GM19463 (cell line): ENCODE measurements at regions not wholly inside any gene's neighbourhood (a gene's known extent, or its start where the extent isn't known, plus 50 kb on each side); places are given as distances from the start of the nearest gene placed in this dataset.

Experiments
- ATAC-seq: cut with Tn5 transposase; IDR thresholded peaks from one replicate; pipeline ENCODE4 v1.9.1; 2021; ENCODE audit warnings: mild to moderate bottlenecking, moderate library complexity; ENCODE audit not compliant: unreplicated experiment

DNA sequence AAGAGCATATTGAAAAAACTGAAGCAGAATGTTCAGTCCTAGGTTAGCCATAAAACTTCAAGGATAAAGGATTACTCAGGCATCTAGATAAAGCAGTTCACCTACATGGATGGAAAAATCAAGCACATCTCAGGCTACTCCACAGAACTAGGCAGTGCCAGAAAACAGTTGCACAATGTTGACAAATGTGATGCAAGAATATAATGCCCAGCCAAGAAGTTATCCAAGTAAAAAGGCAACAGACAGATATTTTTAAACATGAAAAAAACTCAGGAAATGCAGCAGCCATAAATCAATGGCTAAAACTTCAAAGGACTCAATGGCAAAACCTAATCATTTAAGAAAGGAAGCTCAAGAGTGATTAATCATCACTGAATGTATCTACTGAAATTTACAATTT is 456.0 kb upstream of the FAM241A start:
- ATAC-seq, result no peak

DNA sequence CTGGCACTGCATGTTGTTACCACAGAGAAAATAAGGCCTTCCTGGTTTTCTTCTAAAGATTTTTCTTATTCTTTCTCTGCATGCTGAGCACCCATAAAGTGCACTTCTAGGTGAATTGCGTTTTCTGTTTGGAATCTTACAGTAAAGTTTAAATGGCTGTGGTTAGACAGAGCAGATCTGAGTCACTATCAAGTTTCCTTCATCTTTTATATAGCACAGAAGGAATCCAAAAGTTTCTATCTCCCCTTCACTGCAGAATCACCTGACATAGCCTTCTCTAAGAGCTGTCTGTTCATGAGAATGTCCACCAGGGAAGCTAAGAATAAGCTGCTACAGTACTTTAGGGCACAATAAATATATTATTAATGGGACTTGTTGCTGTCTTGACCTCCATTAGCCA is 455.5 kb upstream of the FAM241A start:
- no peak for ATAC-seq

DNA sequence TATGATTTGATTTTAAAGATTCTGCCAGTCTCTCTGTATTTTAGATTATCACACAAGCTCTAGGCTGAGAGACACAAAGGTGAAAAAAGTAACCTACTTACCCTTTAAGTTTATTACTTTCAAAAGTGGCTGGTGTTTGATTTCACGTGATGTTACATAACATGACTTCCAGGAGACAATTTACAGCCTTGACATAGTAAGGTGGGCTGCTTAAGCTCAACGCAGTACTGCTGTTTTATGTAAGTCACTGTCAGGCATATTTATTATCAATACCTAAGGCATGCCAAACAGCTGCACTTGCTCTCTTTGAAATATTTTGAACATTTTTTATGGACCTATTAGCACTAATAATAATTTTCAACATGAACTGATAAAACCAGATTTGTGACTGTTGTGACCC is 451.5 kb upstream of the FAM241A start:
- ATAC-seq, result no peak

DNA sequence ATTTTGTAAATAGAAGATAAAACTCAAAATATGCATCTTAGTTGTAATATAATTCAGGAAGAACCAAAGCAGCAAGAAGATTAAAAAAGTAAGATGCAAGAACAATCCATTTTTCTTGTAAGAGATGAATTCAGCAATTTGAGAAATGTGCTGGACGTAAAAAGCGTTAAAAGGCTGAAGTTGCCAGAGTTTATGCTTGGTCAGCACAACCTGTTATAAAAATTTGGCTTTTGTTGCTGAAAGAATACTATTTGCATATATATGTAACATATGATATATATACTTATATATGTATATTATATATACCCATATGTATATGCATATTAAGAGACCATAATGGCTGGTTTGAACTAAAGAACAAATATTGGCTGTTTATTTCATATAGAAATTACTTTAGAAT is 449.6 kb upstream of the FAM241A start:
- ATAC-seq, result no peak

DNA sequence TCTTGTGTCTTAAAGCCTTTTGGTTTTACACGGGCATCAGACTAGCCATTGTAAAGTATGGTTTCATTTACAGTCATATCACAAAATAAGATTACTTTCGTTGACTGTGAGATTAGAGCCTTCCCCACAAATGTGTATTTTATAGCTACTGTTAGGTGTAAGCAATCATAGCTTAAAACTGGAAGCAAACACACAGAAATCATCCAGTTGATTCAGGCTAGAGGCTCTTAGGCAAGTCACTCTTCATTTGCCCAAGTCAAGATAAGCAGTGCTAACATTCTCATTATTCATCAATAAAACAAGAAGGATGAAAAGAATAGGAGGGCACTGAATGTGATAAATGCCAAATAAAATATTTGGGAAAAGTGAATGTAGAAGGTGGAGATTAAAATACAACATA is 448.7 kb upstream of the FAM241A start:
- ATAC-seq, result no peak

DNA sequence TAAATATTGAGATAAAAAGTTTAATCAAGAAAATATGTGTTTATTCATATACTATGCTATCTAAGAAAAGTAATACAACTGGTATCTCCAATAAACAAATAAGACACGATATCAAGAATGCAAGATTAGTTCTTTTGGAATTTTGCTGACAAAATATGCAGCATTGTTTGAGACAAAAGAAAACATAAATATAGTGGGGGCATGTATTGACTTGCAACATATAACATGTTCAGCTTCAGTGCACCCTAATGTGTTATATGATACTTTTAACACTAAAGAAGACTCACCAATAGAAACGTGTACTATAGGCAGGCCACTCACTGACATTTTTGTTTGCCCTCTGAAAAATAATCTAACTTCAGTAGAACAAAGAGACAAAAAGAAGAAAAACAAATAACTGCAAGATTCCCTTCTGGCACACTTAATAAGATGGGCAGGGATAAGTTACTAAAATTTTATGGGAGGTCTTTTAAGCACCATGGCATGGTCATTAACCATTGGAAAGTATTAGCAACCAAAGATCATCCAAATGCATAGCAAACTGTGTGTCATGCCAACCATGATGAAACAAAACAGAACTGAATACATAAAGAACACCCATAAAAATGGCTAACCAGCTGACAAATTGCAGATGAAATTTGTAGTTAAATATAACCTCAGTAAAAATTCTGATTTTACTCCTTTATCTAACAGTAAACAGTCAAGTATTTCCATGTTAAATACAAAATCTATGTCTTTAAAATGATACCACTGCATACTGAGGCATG is 447.9 kb upstream of the FAM241A start:
- ATAC-seq, result no peak

DNA sequence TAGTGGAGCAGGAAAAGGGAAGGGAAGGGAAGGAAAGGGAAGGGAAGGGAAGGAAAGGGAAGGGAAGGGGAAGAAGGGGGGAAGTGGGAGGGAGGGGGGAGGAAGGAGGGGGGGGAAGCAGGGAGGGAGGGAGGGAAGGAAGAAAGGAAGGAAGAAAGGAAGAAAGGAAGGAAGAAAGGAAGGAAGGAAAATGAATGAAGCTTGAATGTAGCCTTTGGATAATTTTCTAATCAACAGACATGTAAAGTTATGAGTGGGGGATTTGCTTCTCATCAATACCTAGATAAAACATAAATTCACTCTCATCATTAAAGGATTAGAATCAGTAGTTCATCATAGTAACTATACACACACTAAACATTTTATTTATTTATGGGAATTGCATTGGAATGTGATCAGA is 446.9 kb upstream of the FAM241A start:
- no peak for ATAC-seq

DNA sequence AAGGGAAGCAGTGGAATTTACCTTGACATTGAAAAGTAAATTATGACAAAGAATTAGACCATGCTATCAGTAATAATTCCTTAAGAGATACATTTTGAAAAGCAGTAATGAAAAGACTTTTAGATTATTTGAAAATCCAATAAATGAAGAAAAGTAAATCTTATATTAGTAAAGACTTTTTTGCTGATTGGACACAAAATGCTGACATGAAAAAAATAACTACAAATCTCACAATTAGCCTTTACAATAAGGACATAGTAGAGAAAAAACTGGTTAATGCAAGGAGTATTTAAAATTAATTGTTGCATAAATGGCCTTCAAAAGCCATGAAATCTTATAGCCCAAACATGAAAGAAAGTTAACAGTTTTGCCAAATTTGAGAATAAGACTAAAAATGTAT is 446.1 kb upstream of the FAM241A start:
- ATAC-seq, result no peak

DNA sequence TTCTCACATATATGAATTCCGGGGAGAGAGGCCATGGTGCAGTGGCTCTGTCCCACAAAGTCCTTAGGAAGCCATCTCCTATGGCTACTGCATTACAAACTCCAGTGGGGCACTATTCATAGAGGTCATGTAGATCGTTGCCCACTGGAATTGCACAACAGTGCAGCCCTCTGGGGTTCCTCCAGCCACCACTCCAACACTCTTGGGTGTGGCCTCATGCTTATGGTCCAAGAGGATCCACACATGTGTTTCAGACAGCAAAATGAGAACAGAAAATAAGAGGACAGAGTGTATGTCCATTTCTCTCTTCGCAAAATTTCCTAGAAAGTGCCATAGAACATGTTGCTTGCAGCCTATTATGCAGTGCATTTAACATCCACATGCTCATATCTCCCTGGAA is 444.2 kb upstream of the FAM241A start:
- ATAC-seq, result no peak

DNA sequence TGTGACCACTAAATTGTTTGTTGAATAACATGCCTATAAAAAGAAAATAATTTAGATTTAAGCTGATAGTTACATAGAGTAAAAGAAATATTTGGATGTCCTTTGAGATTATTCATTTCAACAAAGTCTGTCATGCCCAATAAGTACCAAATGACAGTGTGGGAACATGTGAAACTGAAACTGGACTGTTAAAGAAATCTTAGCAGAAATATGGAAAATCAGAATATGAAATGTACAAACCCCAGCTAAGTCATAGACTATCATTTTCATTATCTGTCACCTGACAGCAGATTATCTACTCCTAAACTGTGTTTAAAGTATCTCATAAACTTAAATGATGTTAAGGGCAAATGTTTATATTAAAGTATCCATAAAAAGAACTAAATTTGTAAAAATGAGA is 437.8 kb upstream of the FAM241A start:
- ATAC-seq, result no peak

DNA sequence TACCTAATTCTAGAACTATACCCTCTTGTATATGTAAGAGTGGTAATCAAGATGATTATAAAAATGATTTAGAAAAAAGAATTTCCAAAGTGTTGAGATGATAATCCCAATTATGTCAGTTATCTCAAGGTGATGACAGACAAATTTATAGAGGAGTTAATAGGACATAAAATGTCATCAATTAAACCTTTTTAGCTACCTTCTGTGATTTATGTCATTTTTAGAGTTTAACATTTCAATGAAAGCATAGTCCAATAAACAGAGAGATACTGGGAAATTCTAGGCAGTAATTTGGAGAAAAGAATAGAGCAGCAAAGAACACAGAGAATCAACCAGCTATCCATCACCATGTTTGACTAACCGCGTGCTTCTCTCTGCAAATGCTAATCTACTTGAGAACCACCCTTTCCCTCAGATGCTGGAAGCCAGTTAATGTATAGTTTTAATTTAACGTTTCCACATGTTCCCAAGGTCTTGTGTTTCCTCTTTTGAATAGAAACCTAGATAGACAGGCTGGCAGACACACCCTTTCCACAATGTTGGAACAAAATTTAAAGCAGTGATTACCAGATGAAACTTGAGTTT is 433.1 kb upstream of the FAM241A start:
- no peak for ATAC-seq

DNA sequence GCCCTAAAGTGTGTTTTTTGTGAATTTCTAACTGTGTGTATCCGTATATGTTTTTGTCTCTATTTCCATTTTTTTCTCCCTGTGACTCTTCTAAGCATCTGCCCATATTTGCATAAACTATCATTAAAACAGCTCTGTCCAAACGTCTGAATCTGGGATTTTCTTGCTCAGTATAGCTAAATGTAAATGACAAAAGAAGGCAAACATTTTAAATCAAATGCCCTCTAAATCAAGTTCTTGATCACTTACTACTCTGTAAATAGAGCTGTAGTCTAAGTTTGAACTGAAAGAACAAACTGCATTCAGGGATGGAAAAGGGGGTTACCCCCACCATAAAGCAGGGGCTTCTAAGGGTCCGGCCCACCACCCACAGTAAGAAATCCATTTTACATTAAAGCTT is 432.0 kb upstream of the FAM241A start:
- no peak for ATAC-seq

DNA sequence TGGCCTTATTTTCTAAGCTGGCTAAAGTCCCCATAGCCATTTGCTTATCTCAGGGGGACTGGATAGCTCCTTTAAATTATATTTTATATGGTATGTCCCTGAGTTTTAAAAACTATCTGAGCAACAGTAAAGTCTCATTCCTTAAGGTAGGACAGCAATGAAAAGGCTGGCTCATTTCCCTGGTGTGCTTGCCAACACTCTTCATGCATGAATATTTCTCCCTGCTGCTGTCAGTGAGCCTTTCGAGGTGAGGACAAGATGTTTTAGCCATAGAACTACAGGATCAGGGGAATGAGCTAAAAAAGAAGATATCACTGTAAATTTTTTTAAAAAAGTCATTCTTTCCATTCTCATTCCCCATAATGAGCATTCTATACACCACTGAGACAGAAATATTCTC is 427.3 kb upstream of the FAM241A start:
- ATAC-seq, result no peak

DNA sequence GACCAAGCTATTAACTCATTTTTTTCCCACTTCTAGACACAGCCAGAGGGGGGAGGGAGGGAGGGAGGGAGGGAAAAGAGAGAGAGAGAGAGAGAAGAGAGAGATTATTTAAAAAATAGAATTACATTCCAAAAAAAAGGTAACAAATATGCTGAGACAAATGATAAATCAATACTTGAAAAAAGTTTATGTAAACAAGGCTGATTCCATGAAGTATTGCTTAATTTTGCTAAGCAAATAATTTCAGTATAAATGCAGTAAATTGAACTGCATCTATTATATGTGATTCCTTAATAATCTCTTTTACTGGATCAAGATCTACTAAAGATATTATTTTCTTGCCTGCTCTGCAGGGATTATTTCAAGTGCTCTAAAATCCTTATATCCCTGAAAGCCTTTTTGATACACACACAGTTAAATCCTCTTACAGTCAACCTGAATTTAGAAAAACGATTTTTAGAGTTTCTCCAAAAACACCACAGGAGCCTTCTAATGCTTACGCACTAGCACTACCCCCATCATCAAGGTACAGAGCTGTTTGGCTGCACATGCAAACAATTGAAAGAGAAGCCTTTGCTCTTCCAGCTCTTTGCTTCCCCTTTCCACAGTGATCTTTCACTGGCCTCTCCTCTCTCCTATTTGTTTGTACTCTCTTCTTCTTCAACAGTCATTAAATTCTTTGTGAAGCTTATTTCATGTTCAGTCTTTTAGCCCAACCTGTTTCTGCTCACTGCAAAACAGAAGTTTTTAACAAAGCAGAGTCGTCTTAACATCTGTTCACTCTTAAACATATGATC is 426.3 kb upstream of the FAM241A start:
- no peak for ATAC-seq

DNA sequence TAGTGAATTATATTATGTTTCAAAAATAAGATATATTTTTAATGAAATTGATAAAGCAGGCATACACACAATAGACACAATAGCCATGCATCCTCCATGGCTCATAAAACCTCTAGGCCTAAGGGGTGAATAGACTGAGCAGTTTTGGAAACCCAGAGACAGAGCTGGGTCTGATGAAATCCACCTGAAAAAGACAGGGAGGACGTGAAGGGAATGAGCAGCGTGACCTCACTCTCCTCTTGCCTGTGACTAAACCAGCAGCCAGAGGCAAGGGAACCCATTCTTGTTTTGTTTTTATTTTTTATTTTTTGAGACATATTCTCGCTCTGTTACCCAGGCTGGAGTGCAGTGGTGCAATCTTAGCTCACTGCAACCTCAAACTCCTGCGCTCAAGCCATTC is 424.4 kb upstream of the FAM241A start:
- no peak for ATAC-seq

DNA sequence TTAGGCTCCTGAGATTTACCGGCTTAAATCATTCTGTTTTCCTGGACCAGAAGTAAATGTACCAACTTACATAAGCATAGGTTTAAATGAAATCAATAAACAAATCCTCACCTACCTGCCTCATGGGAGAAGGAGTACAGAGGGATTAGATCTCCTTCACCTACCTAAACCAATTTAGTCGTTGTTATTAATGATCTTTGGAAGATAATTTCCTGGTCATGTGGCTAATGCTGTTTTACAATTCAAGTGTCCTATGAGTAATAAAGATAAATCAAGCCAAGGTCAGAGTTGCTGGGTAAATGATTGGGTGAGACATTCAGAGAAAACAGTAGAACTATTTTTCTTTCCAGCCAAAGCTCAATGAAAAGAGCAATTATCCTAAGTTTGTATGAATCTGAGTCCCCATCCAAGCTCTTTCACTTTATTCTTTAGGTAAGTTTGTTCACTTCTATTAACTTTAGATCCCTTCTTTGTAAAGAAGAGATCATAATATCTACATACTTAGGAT is 423.0 kb upstream of the FAM241A start:
- no peak for ATAC-seq

DNA sequence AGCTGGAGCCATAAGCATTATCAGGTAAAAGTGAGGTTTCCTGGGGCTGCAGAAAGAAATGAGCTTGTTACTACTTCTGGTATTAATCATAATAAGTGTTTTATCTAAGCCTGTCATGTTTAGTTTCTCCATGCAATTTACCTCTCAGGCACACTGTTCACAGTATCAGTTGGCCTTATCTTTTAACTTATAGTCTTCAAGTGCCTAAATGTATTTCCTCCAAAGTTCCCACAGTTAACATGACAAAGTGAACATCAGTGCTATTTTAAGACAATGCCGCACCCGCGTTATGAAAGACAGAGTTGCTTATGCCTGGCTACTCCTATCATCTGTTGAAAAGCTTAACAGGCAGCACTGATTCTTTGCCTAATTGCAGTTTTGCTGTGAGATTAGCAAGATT is 408.7 kb upstream of the FAM241A start:
- no peak for ATAC-seq

DNA sequence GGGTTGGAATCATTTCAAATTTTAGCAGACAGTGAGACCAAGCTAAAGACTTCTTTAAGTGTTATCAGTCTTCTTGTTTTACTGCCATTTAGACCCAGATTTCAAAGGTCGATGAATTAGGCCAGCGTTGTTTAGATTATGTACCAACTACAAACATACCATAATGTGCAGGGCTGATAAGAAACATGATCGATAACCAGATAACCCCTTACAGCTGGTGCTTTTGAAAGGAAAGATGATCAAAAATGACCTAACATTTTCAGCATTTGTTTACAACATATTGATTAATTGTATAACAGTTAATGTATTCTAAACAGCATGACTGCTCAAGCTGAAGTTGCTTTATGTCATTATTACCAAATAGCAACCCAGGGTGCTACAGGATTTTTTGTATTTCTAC is 400.4 kb upstream of the FAM241A start:
- ATAC-seq, result no peak

DNA sequence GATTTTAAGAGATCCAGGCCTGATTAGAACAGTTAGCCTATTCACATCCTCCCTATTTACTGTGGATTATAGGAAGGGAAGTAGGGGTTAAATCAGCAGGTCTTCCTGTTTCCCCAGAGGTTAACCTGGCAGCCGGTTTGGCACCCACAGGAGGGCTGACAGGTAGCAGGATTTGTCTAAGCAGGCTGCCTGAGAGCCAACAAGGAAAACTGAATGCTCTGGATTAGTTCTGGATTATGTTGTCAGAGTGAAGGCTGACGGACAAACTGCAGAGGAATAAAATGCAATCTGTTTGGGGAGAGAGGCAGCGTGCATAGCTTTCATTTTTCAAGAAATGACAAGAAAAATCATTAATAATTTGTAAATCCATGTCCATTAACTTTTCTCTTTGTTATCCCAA is 397.1 kb upstream of the FAM241A start:
- ATAC-seq, result no peak

DNA sequence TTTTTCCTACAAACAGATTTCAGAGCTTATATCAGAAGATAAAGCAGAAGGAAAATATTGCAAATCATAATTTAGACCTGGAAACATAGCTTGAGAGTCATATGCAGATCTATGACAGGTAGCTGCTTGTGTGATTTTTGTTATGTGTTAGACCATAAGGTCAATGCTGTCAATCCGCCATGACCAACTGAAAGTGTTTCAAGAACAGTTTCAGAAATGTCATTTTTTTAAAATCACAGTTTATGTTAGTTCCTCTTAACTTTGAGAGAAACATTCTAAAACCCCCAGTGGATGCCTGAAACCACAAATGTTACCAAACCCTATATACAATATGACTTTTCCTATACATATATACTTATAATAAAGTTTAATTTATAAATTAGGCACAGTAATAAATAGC is 391.3 kb upstream of the FAM241A start:
- no peak for ATAC-seq

DNA sequence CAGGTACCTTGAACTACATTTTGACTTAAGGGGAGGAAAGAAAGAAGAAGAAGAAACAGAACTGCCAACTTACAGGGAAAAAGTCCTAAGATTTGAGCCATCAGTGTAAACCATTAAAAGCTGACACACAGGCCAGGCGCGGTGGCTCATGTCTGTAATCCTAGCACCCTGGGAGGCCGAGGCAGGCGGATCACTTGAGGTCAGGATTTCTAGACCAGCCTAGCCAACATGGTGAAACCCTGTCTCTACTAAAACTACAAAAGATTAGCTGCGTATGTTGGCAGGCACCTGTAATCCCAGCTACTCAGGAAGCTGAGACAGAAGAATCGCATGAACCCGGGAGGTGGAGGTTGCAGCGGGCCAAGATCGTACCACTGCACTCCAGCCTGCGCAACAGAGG is 389.7 kb upstream of the FAM241A start:
- no peak for ATAC-seq

DNA sequence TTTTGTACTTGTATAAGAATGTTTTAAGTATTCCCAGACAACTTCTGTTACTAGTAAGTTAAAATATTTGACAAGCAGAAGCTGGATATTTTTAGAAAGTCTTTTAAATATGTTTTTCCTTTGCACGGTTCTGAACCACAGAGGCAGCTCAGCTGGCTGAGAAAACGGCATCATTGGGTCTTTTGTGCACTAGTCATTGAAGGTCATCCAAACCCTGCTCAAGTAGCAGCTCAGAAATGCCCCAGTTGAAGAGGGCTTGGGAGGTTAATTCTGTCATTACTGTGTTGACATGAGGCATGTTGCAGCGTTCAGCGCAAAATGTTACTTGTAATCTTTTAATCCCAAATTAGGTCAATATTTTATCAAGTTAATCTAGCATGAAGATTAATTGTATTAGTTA is 383.7 kb upstream of the FAM241A start:
- no peak for ATAC-seq
